K562 (cell line): ENCODE measurements at regions not wholly inside any gene's neighbourhood (a gene's known extent, or its start where the extent isn't known, plus 50 kb on each side); places are given as distances from the start of the nearest gene placed in this dataset.

Experiments
- C11orf30 ChIP-seq: fragments of 450-650 bp; IDR thresholded peaks from 2 replicates; pipeline ENCODE4 v1.6.1; 2016; ENCODE audit warnings: low read depth, mild to moderate bottlenecking
- CEBPB ChIP-seq: fragments of 450-650 bp; IDR thresholded peaks from 2 replicates; pipeline ENCODE4 v1.6.1; 2016; ENCODE audit warnings: missing genetic modification characterization, missing compliant biosample characterization
- DACH1 ChIP-seq: fragments of 450-650 bp; IDR thresholded peaks from 2 replicates; pipeline ENCODE4 v1.6.1; 2018; ENCODE audit not compliant: partially characterized antibody
- EWSR1 ChIP-seq: fragments of 450-650 bp; IDR thresholded peaks from 2 replicates; pipeline ENCODE4 v1.6.1; 2018; ENCODE audit warnings: borderline replicate concordance, mild to moderate bottlenecking, low read depth, moderate library complexity; ENCODE audit not compliant: partially characterized antibody
- GABPA ChIP-seq: fragments of 200-800 bp; sonication (Bioruptor generic); conservative IDR thresholded peaks from 2 replicates; pipeline ENCODE4 v1.6.1; 2016; ENCODE audit warnings: low read depth, missing genetic modification characterization, missing compliant biosample characterization
- HLTF ChIP-seq: fragments of 450-650 bp; IDR thresholded peaks from 2 replicates; pipeline ENCODE4 v1.6.1; 2016
- KDM2B ChIP-seq: fragments of 250-450 bp; sonication (Bioruptor Pico); IDR thresholded peaks from 2 replicates; pipeline ENCODE4 v1.8.0; 2021; ENCODE audit warnings: mild to moderate bottlenecking, moderate library complexity
- KLF6 ChIP-seq: fragments of 250-450 bp; sonication (Bioruptor Pico); IDR thresholded peaks from 2 replicates; pipeline ENCODE4 v1.4.0; 2020; ENCODE audit warnings: mild to moderate bottlenecking, moderate library complexity, borderline replicate concordance
- MAFG ChIP-seq: fragments of 450-650 bp; conservative IDR thresholded peaks from 2 replicates; pipeline ENCODE4 v1.6.1; 2016; ENCODE audit warnings: missing genetic modification characterization, missing compliant biosample characterization
- MCM2 ChIP-seq: fragments of 450-650 bp; IDR thresholded peaks from 2 replicates; pipeline ENCODE4 v1.6.1; 2017; ENCODE audit warnings: low read depth, mild to moderate bottlenecking
- MCM5 ChIP-seq: fragments of 450-650 bp; IDR thresholded peaks from 2 replicates; pipeline ENCODE4 v1.6.1; 2016; ENCODE audit warnings: low read depth
- MECOM ChIP-seq: fragments of 250-450 bp; sonication (Bioruptor Pico); IDR thresholded peaks from 2 replicates; pipeline ENCODE4 v1.8.0; 2022; ENCODE audit warnings: inconsistent platforms
- MED1 ChIP-seq: sonication (generic); formaldehyde crosslinking; IDR thresholded peaks from 2 replicates; pipeline ENCODE4 v1.8.1; 2023; ENCODE audit warnings: missing genetic modification reagents, borderline replicate concordance
- NFIX ChIP-seq: fragments of 250-450 bp; sonication (Bioruptor Pico); IDR thresholded peaks from 2 replicates; pipeline ENCODE4 v1.4.0; 2020; ENCODE audit warnings: low read depth, mild to moderate bottlenecking, moderate library complexity
- PHF8 ChIP-seq: fragments of 200-600 bp; sonication (generic); IDR thresholded peaks from 2 replicates; pipeline ENCODE4 v1.6.1; 2012; ENCODE audit warnings: mixed run types, mild to moderate bottlenecking, inconsistent platforms, low read length, moderate library complexity, borderline replicate concordance
- POLR2A ChIP-seq: fragments of 450-650 bp; conservative IDR thresholded peaks from 2 replicates; pipeline ENCODE4 v1.6.1; 2016
- POLR2AphosphoS5 ChIP-seq: IDR thresholded peaks from 2 replicates; pipeline ENCODE4 v1.6.1; 2011; ENCODE audit warnings: mild to moderate bottlenecking, low read depth, low read length, moderate library complexity; ENCODE audit not compliant: control insufficient read depth, insufficient read depth
- SFPQ ChIP-seq: fragments of 200-400 bp; formaldehyde crosslinking; IDR thresholded peaks from 2 replicates; pipeline ENCODE4 v1.6.1; 2017; ENCODE audit warnings: mild to moderate bottlenecking, low read depth, low read length, moderate library complexity
- TCFL5 ChIP-seq: fragments of 250-450 bp; sonication (Bioruptor Pico); conservative IDR thresholded peaks from 2 replicates; pipeline ENCODE4 v1.6.1; 2021; ENCODE audit warnings: mild to moderate bottlenecking, moderate library complexity, matching md5 sums
- TEAD2 ChIP-seq: fragments of 450-650 bp; IDR thresholded peaks from 2 replicates; pipeline ENCODE4 v1.6.1; 2016; ENCODE audit warnings: missing genetic modification characterization, control low read depth, missing compliant biosample characterization
- ZNF12 ChIP-seq: sonication (generic); formaldehyde crosslinking; IDR thresholded peaks from 2 replicates; pipeline ENCODE4 v1.4.0; 2020; ENCODE audit warnings: mild to moderate bottlenecking, missing genetic modification reagents
- ZNF274 ChIP-seq: IDR thresholded peaks from 2 replicates; pipeline ENCODE4 v1.6.1; 2011; ENCODE audit warnings: low read depth, mild to moderate bottlenecking, low read length, moderate library complexity, borderline replicate concordance
- ZNF407 ChIP-seq: fragments of 450-650 bp; IDR thresholded peaks from 2 replicates; pipeline ENCODE4 v1.6.1; 2016; ENCODE audit warnings: low read depth

GRCh38 chr6:20034408-20034769, 177.9 kb downstream of the MBOAT1 start (continued):
- TF ChIP-seq ZNF407 (no peak), CEBPB (no peak), KLF6 (CRISPR knock-in tag) (no peak), MED1 (CRISPR knock-in tag) (no peak), EWSR1 (no peak), POLR2AphosphoS5 (peak; percentile 55; the same call in 1 of the 2 replicates), ZNF12 (CRISPR knock-in tag) (no peak), HLTF (no peak), TEAD2 (no peak), DACH1 (no peak), POLR2A (no peak), MECOM (no peak), MCM5 (no peak), KDM2B (CRISPR knock-in tag) (no peak), MCM2 (no peak), ZNF274 (no peak), PHF8 (no peak), MAFG (tag) (peak; percentile 50), C11orf30 (0 out of 2 replicates have a peak, but pooled peaks have one; percentile 17), GABPA (tag) (no peak), NFIX (no peak), TCFL5 (CRISPR knock-in tag) (no peak), SFPQ (no peak)
